SK-N-SH (cell line): ENCODE measurements at regions not wholly inside any gene's neighbourhood (a gene's known extent, or its start where the extent isn't known, plus 50 kb on each side); places are given as distances from the start of the nearest gene placed in this dataset.

Source experiments
- CTCF ChIA-PET: fragments of 300-600, 350-600 bp; formaldehyde crosslinking; extraction: SDS; loops from one replicate; lab custom pipeline; 2021; lab: Yijun Ruan, JAX
- POLR2A ChIA-PET: fragments of 350-600 bp; sonication (Branson Sonifier 250); formaldehyde crosslinking; extraction: SDS; loops from one replicate; lab custom pipeline; 2020; ENCODE audit warnings: antibody characterized with exemption, inconsistent platforms; lab: Yijun Ruan, JAX
- DNase-seq: peaks from one replicate; pipeline ENCODE4 v3.0.0; 2012
- H2AFZ ChIP-seq: fragments of 200-600 bp; sonication (generic); 2 replicates; pipeline ENCODE4 v1.8.1; 2016; ENCODE audit warnings: antibody characterized with exemption, mild to moderate bottlenecking, low read depth
- H3F3A ChIP-seq: fragments of 200-600 bp; sonication (generic); replicated peaks from 2 replicates; pipeline ENCODE3; 2016; ENCODE audit warnings: antibody characterized with exemption, mild to moderate bottlenecking; ENCODE audit not compliant: insufficient read depth
- H3K27ac ChIP-seq, 2 experiments: fragments of 200-500 bp in 1 of 2; fragments of 200-600 bp in 1 of 2; sonication (Bioruptor generic) in 1 of 2; sonication (generic), shearing (Covaris generic) in 1 of 2; 2 replicates each; pipeline versions ENCODE4 v1.5.1 to v1.6.1; 2014 to 2016; ENCODE audit warnings: low read depth in 2 of 2, inconsistent platforms in 1 of 2, low read length in 1 of 2, mild to moderate bottlenecking in 1 of 2, mixed read lengths in 1 of 2
- H3K27me3 ChIP-seq: fragments of 200-600 bp; sonication (generic), shearing (Covaris generic); 2 replicates; pipeline ENCODE4 v1.6.1; 2016; ENCODE audit warnings: mixed run types; ENCODE audit not compliant: insufficient read depth
- H3K36me3 ChIP-seq, 2 experiments: fragments of 200-500 bp in 1 of 2; fragments of 200-600 bp in 1 of 2; sonication (Bioruptor generic) in 1 of 2; sonication (generic) in 1 of 2; replicated peaks in 1 of 2; 2 replicates each; pipeline versions ENCODE3 to v1.5.1; 2014 to 2016; ENCODE audit warnings: low read length in 1 of 2, mild to moderate bottlenecking in 1 of 2; ENCODE audit not compliant: insufficient read depth in 2 of 2, control insufficient read depth in 1 of 2
- H3K4me1 ChIP-seq, 2 experiments: fragments of 200-500 bp in 1 of 2; fragments of 200-600 bp in 1 of 2; sonication (Bioruptor generic) in 1 of 2; sonication (generic), shearing (Covaris generic) in 1 of 2; 2 replicates each; pipeline versions ENCODE4 v1.5.1 to v1.6.1; 2014 to 2016; ENCODE audit warnings: low read depth in 1 of 2, low read length in 1 of 2, mixed run types in 1 of 2; ENCODE audit not compliant: insufficient read depth in 2 of 2, control insufficient read depth in 1 of 2
- H3K4me2 ChIP-seq: fragments of 200-600 bp; sonication (generic), shearing (Covaris generic); 2 replicates; pipeline ENCODE4 v1.6.1; 2017; ENCODE audit warnings: mixed run types
- H3K4me3 ChIP-seq, 2 experiments: fragments of 200-500 bp in 1 of 2; fragments of 200-600 bp in 1 of 2; sonication (Bioruptor generic) in 1 of 2; sonication (generic), shearing (Covaris generic) in 1 of 2; 2 replicates each; pipeline versions ENCODE4 v1.5.1 to v1.8.1; 2014 to 2016; ENCODE audit warnings: low read depth in 2 of 2, inconsistent platforms in 1 of 2, low read length in 1 of 2, mild to moderate bottlenecking in 1 of 2, mixed read lengths in 1 of 2, moderate library complexity in 1 of 2
- H3K79me2 ChIP-seq: fragments of 200-600 bp; sonication (generic); 2 replicates; pipeline ENCODE4 v1.8.1; 2017; ENCODE audit warnings: mild to moderate bottlenecking; ENCODE audit not compliant: insufficient read depth
- H3K9ac ChIP-seq: fragments of 200-600 bp; sonication (generic); 2 replicates; pipeline ENCODE4 v1.6.1; 2017; ENCODE audit warnings: mixed run types
- H3K9me2 ChIP-seq: fragments of 200-600 bp; sonication (generic); 2 replicates; pipeline ENCODE4 v1.6.1; 2017; ENCODE audit warnings: mixed run types
- H3K9me3 ChIP-seq: fragments of 200-600 bp; sonication (generic); 2 replicates; pipeline ENCODE4 v1.6.1; 2017; ENCODE audit warnings: mixed run types, mild to moderate bottlenecking, moderate library complexity
- H4K20me1 ChIP-seq: fragments of 200-600 bp; sonication (generic); 2 replicates; pipeline ENCODE4 v1.6.1; 2017; ENCODE audit warnings: mild to moderate bottlenecking, mixed run types; ENCODE audit not compliant: insufficient read depth
- ELF1 ChIP-seq: IDR thresholded peaks from 2 replicates; pipeline ENCODE4 v1.4.0; 2012
- EP300 ChIP-seq, 2 experiments: IDR thresholded peaks; 2 replicates each; pipeline versions ENCODE4 v1.4.0 to v1.6.1; 2012; ENCODE audit warnings: borderline replicate concordance in 1 of 2, low read depth in 1 of 2, low read length in 1 of 2
- EZH2phosphoT487 ChIP-seq: fragments of 200-600 bp; sonication (generic); IDR thresholded peaks from 2 replicates; pipeline ENCODE4 v1.6.1; 2017; ENCODE audit warnings: low read depth, mixed run types, mild to moderate bottlenecking, antibody characterized with exemption, moderate library complexity, borderline replicate concordance
- FOSL2 ChIP-seq: IDR thresholded peaks from 2 replicates; pipeline ENCODE4 v1.4.0; 2012; ENCODE audit warnings: low read depth, mild to moderate bottlenecking, moderate library complexity, borderline replicate concordance
- JUND ChIP-seq: IDR thresholded peaks from 2 replicates; pipeline ENCODE4 v1.4.0; 2012
- NFIC ChIP-seq: IDR thresholded peaks from 2 replicates; pipeline ENCODE4 v1.4.0; 2012; ENCODE audit warnings: borderline replicate concordance
- SMC3 ChIP-seq: IDR thresholded peaks from 2 replicates; pipeline ENCODE4 v1.6.1; 2012; ENCODE audit warnings: low read depth, low read length, improper control_type of control experiment
- TCF12 ChIP-seq: IDR thresholded peaks from 2 replicates; pipeline ENCODE4 v1.4.0; 2012
- WGBS: methylation state at CpG from one replicate; pipeline ENCODE4 v1.1.6; 2017; ENCODE audit warnings: low lambda C conversion rate; 5-methylcytosine and 5-hydroxymethylcytosine counted together
- TF ChIP-seq, protein P1 (sequence below): IDR thresholded peaks from 2 replicates; pipeline ENCODE4; 2012
- TF ChIP-seq, protein P2 (sequence below): IDR thresholded peaks from 2 replicates; pipeline ENCODE4 v1.6.1; 2012; ENCODE audit warnings: mild to moderate bottlenecking, low read depth, low read length, moderate library complexity

DNA sequence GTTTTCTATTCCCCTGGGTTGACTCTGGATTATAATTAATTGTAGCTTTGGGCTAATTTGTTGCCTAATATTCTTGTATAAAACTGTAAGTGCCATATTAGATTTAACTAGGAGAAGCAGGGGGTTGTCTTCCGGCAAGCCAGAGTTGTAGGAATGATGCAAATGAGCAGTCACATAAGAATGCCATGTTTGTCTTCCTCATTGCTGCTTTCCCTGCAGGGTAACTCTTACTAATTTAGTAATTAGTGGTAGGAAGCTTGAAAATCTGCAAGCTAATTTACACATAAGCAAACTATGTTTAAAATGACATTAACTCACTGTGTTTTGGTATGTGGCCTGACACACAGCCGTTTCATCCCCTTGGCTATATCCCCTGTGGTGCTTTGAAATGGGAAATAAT, 527.8 kb downstream of the KCTD16 start:
- peak overlapping the region in 1 of 2 experiments; percentile 56; a peak in 2 of 4 replicates for H3K27ac ChIP-seq
- no peaks in the 10 kb centered on the region for H3K9me2 ChIP-seq
- WGBS, result 52% methylated on average over 2 of the region's 2 CpGs
- no peaks in the 10 kb centered on the region for H3K36me3 ChIP-seq
- ChIA-PET CTCF (interaction anchor here (1.1 to 1.8 kb wide), 2 partner anchors 8 to 14 kb away, joined by 4 read pairs; no protein-coding TSS in a partner anchor), POLR2A (no interaction called here)
- H4K20me1 ChIP-seq, result no peaks in the 10 kb centered on the region
- no peaks in the 10 kb centered on the region for H3K27me3 ChIP-seq
- H2AFZ ChIP-seq, result no peak overlapping the region
- no peaks in the 10 kb centered on the region for H3F3A ChIP-seq
- peak overlapping the region; percentile 27; the same call in 1 of the 2 replicates for H3K4me2 ChIP-seq
- TF ChIP-seq, protein P1, sequence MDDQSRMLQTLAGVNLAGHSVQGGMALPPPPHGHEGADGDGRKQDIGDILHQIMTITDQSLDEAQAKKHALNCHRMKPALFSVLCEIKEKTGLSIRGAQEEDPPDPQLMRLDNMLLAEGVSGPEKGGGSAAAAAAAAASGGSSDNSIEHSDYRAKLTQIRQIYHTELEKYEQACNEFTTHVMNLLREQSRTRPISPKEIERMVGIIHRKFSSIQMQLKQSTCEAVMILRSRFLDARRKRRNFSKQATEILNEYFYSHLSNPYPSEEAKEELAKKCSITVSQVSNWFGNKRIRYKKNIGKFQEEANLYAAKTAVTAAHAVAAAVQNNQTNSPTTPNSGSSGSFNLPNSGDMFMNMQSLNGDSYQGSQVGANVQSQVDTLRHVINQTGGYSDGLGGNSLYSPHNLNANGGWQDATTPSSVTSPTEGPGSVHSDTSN, result no peak
- TF ChIP-seq, protein P2, sequence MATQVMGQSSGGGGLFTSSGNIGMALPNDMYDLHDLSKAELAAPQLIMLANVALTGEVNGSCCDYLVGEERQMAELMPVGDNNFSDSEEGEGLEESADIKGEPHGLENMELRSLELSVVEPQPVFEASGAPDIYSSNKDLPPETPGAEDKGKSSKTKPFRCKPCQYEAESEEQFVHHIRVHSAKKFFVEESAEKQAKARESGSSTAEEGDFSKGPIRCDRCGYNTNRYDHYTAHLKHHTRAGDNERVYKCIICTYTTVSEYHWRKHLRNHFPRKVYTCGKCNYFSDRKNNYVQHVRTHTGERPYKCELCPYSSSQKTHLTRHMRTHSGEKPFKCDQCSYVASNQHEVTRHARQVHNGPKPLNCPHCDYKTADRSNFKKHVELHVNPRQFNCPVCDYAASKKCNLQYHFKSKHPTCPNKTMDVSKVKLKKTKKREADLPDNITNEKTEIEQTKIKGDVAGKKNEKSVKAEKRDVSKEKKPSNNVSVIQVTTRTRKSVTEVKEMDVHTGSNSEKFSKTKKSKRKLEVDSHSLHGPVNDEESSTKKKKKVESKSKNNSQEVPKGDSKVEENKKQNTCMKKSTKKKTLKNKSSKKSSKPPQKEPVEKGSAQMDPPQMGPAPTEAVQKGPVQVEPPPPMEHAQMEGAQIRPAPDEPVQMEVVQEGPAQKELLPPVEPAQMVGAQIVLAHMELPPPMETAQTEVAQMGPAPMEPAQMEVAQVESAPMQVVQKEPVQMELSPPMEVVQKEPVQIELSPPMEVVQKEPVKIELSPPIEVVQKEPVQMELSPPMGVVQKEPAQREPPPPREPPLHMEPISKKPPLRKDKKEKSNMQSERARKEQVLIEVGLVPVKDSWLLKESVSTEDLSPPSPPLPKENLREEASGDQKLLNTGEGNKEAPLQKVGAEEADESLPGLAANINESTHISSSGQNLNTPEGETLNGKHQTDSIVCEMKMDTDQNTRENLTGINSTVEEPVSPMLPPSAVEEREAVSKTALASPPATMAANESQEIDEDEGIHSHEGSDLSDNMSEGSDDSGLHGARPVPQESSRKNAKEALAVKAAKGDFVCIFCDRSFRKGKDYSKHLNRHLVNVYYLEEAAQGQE, result no peak
- TF ChIP-seq SMC3, result no peak
- TF ChIP-seq, all 33 proteins: peak for 0
- no peaks in the 10 kb centered on the region for H3K79me2 ChIP-seq
- H3K4me3 ChIP-seq, result no peak overlapping the region
- no peak for DNase-seq
- H3K4me1 ChIP-seq, result peaks cover 0 to 6% of the 10 kb centered on the region in 2 experiments; a peak in 2 of 4 replicates
- no peak overlapping the region for H3K9ac ChIP-seq
- no peaks in the 10 kb centered on the region for H3K9me3 ChIP-seq

DNA sequence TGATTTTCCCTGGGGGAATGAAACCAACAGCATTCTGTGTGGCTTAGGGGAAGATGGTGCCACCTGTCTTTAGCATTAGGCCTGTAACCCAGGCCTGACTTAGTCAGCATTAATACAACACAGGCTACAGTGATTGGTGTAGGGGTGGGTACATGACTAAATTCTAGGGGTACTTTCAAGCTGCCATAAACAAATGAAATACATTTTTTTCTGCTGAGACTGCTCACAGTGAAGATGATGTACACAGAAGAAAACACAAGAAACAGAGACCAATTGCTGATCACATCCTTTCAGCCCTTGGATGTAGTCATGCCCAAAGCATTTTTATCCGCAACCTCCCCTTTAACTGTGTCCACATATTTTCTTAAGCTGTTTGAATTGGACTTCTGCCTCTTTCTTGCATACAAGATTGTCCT, 527.2 kb downstream of the KCTD16 start:
- Histone ChIP-seq H3K79me2 (no peaks in the 10 kb centered on the region), H3K27ac (peak overlapping the region in 1 of 2 experiments; percentile 56; a peak in 2 of 4 replicates), H3K4me1 (peaks cover 0 to 6% of the 10 kb centered on the region in 2 experiments; a peak in 2 of 4 replicates), H3K9me3 (no peaks in the 10 kb centered on the region), H3K36me3 (no peaks in the 10 kb centered on the region), H3K4me2 (no peak overlapping the region), H3K9me2 (no peaks in the 10 kb centered on the region), H3K27me3 (no peaks in the 10 kb centered on the region), H3K9ac (no peak overlapping the region), H2AFZ (no peak overlapping the region), H3K4me3 (no peak overlapping the region), H3F3A (no peaks in the 10 kb centered on the region)
- POLR2A ChIA-PET, result no interaction called here
- CTCF ChIA-PET, result interaction anchor here (1.8 kb wide), 1 partner anchor 14 kb away, joined by 4 read pairs; no protein-coding TSS in a partner anchor
- WGBS, result 14% methylated on average over 1 of the region's 1 CpG
- TF ChIP-seq TCF12 (peak; percentile 27), FOSL2 (peak; percentile 22; the same call in 1 of the 2 replicates), JUND (peak; percentile 25), EP300 (IDR thresholded peaks at IDR 0.05; ENCODE audit: borderline replicate concordance in 1 of 2, low read depth in 1 of 2, low read length in 1 of 2) (peak in 1 of 2 experiments; percentile 31; a peak in 1 of 4 replicates), EZH2phosphoT487 (no peak), NFIC (peak; percentile 32; the same call in 1 of the 2 replicates), ELF1 (no peak)
- TF ChIP-seq, all 33 proteins: peak for 5
- no peak for DNase-seq
- H4K20me1 ChIP-seq, result no peaks in the 10 kb centered on the region
